GM06990 (cell line): ENCODE measurements at regions not wholly inside any gene's neighbourhood (a gene's known extent, or its start where the extent isn't known, plus 50 kb on each side); places are given as distances from the start of the nearest gene placed in this dataset.

Source experiments
- DNase-seq: peaks from one replicate; pipeline ENCODE4 v3.0.0-alpha.2; 2011; ENCODE audit not compliant: insufficient read length; ENCODE audit errors: extremely low read depth
- H3K27me3 ChIP-seq: replicated peaks from 2 replicates; pipeline ENCODE4 v1.6.0; 2011; ENCODE audit warnings: low read length; ENCODE audit not compliant: control insufficient read depth, insufficient read depth
- H3K36me3 ChIP-seq: 2 replicates; pipeline ENCODE4 v1.5.1; 2011; ENCODE audit warnings: low read length; ENCODE audit not compliant: control insufficient read depth, insufficient read depth
- H3K4me3 ChIP-seq: replicated peaks from 2 replicates; pipeline ENCODE4 v1.5.1; 2011; ENCODE audit warnings: low read depth, mild to moderate bottlenecking, control low read depth, low read length
- TF ChIP-seq, protein P1 (sequence below): IDR thresholded peaks from 2 replicates; pipeline ENCODE4 v1.5.1; 2011; ENCODE audit warnings: low read length, control low read depth, mild to moderate bottlenecking, inconsistent platforms; ENCODE audit not compliant: insufficient read depth, poor library complexity, severe bottlenecking

DNA sequence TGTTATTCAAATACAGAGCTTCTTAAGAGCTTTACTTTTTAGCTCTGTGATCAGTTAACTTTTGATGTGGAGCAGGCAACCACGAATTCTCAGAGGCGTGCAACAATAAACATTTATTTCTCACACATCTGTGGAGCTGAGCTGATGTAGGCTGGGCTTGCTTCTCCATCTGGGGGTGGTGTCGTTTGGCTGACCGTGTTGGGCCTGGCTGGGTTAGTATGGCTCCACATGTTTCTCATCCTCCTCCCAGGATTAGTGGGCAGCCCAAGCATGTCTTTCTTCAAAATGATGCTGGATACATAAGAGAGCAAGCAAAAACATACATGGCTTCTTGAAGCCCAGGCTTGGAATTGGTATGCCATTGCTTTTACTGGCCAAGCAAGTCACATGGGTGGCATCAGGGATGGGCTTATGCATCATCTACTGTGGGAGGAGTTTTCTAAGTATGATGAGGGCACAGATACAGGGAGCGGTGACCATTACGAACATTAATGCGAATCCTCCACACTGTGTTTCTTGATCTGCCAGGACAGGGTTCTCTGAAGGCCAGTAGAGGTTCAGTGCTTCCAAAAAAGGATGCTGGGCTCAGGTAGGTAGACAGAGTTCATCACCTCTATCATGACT lies 157.0 kb upstream of the TNP1 start:
- Histone ChIP-seq H3K4me3 (no peak overlapping the region), H3K27me3 (no peaks in the 10 kb centered on the region; the same call in 1 of the 2 replicates), H3K36me3 (no peaks in the 10 kb centered on the region)
- TF ChIP-seq, protein P1, sequence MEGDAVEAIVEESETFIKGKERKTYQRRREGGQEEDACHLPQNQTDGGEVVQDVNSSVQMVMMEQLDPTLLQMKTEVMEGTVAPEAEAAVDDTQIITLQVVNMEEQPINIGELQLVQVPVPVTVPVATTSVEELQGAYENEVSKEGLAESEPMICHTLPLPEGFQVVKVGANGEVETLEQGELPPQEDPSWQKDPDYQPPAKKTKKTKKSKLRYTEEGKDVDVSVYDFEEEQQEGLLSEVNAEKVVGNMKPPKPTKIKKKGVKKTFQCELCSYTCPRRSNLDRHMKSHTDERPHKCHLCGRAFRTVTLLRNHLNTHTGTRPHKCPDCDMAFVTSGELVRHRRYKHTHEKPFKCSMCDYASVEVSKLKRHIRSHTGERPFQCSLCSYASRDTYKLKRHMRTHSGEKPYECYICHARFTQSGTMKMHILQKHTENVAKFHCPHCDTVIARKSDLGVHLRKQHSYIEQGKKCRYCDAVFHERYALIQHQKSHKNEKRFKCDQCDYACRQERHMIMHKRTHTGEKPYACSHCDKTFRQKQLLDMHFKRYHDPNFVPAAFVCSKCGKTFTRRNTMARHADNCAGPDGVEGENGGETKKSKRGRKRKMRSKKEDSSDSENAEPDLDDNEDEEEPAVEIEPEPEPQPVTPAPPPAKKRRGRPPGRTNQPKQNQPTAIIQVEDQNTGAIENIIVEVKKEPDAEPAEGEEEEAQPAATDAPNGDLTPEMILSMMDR: no peak
- DNase-seq: no peak

DNA sequence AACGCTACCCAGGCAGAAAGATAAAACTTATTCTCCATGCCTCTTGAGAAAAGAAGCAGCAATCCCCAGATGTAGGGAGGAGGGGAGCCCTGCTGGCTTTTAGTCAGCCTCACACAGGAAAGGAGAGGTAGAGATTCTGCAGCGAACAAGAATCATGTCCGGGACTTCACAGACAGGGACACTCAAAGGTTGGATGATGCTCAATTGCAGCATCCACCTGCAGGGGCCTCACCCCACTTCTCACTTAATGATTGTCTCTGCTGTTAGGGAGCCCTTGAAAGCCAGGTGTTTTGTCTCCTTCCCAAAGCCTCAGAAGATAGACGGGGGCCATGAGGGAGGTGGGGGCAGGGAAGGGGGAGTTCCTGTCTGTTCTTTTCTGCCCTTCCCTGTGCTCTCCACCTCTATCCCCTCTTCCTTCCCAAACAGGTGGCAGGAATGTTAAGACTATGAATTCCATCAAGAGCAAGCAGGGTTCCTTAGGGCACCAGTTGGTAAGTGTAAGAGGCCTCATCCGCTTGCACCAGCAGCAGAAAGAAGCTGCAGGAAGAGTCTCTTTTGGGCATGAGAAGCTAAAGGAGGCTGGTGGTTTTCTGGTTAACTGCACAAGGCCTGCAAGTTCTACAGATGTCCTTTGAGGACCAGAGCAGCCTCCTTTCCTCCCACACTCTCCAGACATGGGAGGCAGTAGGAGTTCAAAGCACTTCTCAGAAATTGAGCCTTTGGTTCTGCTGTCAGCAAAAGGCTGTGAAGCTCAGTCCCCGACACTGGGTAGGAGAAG lies 154.7 kb upstream of the TNP1 start:
- Histone ChIP-seq H3K27me3 (no peaks in the 10 kb centered on the region; the same call in 1 of the 2 replicates), H3K4me3 (no peak overlapping the region), H3K36me3 (no peaks in the 10 kb centered on the region)
- DNase-seq: no peak
- TF ChIP-seq, protein P1: no peak

DNA sequence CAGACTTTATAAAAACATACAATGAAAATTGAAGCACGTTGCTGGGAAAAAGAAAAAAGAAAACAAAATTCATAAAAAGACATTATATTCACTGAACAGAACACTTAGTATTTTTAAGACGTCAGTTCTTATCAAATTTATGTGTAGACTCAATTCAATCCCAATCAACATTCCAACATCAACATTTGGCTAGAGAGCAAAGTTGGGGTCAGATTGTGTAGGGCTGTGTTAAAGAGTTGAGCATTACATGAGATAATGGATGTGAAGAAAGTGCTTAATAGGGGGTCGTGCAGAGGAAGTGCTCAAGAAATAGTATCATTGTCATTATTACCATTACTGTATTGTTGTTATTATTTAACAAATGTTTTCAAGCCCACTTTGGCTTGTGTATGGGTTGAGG lies 154.1 kb upstream of the TNP1 start:
- TF ChIP-seq, protein P1: no peak
- DNase-seq: no peak
- Histone ChIP-seq H3K36me3 (no peaks in the 10 kb centered on the region), H3K4me3 (no peak overlapping the region), H3K27me3 (no peaks in the 10 kb centered on the region; the same call in 1 of the 2 replicates)

DNA sequence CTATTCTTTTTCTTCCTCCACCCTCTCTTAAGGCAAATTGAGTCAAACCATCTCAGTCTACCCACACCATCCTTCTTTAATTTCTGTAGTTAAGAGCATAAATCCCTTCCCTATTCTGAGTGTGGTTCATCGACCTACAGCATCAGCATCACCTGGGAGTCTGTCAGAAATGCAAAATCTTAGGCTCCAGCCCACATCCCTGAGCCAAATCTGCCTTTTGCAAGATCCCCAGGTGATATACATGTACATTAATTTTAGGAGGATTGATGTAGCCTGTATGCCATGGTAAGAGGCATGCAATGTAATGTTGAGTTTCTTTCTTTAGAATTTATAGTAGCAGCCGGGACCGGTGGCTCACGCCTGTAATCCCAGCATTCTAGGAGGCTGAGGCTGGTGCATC lies 151.7 kb upstream of the TNP1 start:
- DNase-seq: no peak
- Histone ChIP-seq H3K36me3 (no peaks in the 10 kb centered on the region), H3K27me3 (no peaks in the 10 kb centered on the region; the same call in 1 of the 2 replicates), H3K4me3 (no peak overlapping the region)
- TF ChIP-seq, protein P1: no peak

DNA sequence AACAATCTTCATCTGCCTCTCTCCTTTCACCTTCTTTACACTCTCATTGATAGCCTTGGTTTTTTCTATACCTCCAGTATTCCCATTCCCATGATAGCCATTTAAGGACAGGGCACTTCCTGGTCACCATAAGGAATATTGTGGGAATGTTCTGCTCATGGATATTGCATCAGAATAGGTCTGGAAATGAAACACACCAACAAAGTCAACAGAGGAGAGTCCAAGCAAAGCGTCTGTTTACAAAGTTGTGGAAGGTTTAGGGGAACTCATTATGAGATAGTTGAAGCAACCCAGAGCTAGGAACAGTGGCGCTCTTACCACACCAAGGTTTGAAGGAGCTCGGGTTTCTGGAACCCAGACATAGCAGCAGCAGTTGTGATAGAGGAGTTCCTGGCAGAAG lies 150.3 kb upstream of the TNP1 start:
- TF ChIP-seq, protein P1: no peak
- Histone ChIP-seq H3K27me3 (no peaks in the 10 kb centered on the region; the same call in 1 of the 2 replicates), H3K4me3 (no peak overlapping the region), H3K36me3 (no peaks in the 10 kb centered on the region)
- DNase-seq: no peak
